NB4 (cell line): ENCODE measurements at regions not wholly inside any gene's neighbourhood (a gene's known extent, or its start where the extent isn't known, plus 50 kb on each side); places are given as distances from the start of the nearest gene placed in this dataset.

Experiments
- DNase-seq: peaks from one replicate; pipeline ENCODE4 v3.0.0; 2010; ENCODE audit warnings: low read depth
- H3K4me3 ChIP-seq: one replicate; pipeline ENCODE4 v1.5.1; 2011; ENCODE audit warnings: mild to moderate bottlenecking, low read depth, low read length, moderate library complexity
- MYC ChIP-seq: IDR thresholded peaks from 2 replicates; pipeline ENCODE4 v1.6.1; 2011; ENCODE audit warnings: low read depth, low read length
- POLR2A ChIP-seq: IDR thresholded peaks from 2 replicates; pipeline ENCODE4 v1.6.1; 2011; ENCODE audit warnings: mild to moderate bottlenecking; ENCODE audit not compliant: insufficient read length; ENCODE audit errors: extremely low read depth
- TF ChIP-seq, protein P1 (sequence below): IDR thresholded peaks from 2 replicates; pipeline ENCODE4 v1.6.1; 2011; ENCODE audit warnings: low read depth, low read length
- TF ChIP-seq, protein P2 (sequence below): IDR thresholded peaks from one replicate; pipeline ENCODE4 v1.5.1; 2012; ENCODE audit warnings: low read depth, low read length

GRCh38 chr5:75847561-75848021 lies 130.4 kb upstream of the POC5 start:
- DNase-seq = no peak
- no peak overlapping the region for H3K4me3 ChIP-seq
- TF ChIP-seq, protein P1, sequence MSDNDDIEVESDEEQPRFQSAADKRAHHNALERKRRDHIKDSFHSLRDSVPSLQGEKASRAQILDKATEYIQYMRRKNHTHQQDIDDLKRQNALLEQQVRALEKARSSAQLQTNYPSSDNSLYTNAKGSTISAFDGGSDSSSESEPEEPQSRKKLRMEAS = no peak
- TF ChIP-seq POLR2A = no peak
- no peak for TF ChIP-seq MYC
- TF ChIP-seq, protein P2, sequence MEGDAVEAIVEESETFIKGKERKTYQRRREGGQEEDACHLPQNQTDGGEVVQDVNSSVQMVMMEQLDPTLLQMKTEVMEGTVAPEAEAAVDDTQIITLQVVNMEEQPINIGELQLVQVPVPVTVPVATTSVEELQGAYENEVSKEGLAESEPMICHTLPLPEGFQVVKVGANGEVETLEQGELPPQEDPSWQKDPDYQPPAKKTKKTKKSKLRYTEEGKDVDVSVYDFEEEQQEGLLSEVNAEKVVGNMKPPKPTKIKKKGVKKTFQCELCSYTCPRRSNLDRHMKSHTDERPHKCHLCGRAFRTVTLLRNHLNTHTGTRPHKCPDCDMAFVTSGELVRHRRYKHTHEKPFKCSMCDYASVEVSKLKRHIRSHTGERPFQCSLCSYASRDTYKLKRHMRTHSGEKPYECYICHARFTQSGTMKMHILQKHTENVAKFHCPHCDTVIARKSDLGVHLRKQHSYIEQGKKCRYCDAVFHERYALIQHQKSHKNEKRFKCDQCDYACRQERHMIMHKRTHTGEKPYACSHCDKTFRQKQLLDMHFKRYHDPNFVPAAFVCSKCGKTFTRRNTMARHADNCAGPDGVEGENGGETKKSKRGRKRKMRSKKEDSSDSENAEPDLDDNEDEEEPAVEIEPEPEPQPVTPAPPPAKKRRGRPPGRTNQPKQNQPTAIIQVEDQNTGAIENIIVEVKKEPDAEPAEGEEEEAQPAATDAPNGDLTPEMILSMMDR = no peak

DNA sequence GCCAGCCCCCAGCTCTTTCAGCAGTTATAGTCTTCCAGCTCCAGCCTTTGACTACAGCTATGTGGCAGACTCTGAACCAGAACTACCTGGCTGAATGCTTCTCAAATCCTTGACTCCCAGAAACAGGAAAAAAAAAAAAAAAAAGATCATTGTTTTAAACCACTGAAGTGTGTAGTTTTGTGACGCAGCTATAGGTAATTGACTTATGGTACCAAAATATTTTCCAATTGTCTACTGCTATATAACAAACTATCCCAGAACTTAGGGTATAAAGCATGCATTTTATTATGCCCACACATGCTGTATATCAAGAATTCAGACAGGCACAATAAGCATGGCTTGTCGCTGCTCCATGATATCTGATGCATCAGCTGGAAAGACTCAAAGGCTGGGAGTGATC lies 127.1 kb upstream of the POC5 start:
- TF ChIP-seq, protein P1 = no peak
- DNase-seq = no peak

DNA sequence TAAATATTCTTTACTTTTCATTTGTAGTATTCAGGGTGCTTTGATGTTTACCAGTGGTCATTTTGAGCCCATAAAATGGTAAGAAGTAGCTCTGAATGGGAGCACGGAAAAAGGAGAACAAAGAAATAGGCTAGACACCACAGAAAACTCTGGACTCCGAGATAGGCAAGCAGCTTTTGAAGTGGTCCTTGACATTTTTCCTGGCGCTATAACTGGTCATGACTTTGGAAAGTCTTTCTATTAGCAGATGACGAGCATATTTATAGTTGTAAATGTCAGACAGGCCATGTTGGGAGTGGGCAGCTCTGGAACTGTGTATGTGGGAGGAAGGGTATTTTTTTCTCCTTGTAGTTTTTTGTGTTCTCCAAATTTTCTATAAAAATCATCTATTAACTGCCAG lies 126.1 kb upstream of the POC5 start:
- DNase-seq = no peak

More for the DNA sequence above, 127.1 kb upstream of the POC5 start:
- no peak overlapping the region for H3K4me3 ChIP-seq

GRCh38 chr5:75839547-75839946 lies 122.3 kb upstream of the POC5 start:
- H3K4me3 ChIP-seq = no peak overlapping the region
- TF ChIP-seq MYC = no peak
- no peak for TF ChIP-seq POLR2A
- TF ChIP-seq, protein P1 = no peak
- TF ChIP-seq, protein P2 = no peak
- no peak for DNase-seq

More for the DNA sequence above, 126.1 kb upstream of the POC5 start:
- H3K4me3 ChIP-seq = no peak overlapping the region
- TF ChIP-seq, protein P1 = no peak
- TF ChIP-seq POLR2A (no peak), MYC (no peak)
- TF ChIP-seq, protein P2 = no peak

DNA sequence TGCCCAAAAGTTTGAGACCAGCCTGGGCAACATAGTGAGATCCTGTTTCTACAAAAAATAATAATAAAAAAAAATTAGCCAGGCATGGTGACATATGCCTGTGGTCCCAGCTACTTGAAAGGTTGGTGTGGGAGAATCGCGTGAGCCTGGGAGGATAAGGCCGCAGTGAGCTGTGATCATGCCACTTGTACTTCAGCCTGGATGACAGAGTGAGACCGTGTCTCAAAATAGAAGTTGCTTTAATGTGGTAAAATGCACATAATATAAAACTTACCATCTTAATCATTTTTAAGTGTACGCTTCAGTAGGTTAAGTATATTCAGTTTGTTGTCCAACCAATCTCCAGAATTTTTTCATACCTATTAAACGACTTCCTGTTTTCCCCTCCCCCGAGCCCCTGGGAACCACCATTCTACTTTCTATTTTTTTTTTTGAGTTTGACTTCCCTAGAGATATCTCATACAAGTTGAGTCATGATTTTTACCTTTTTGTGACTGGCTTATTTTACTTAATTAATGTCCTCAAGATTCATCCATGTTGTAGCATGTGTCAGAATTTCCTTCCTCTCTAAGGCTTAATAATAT lies 120.1 kb upstream of the POC5 start:
- no peak for DNase-seq
- TF ChIP-seq POLR2A = no peak
- no peak overlapping the region for H3K4me3 ChIP-seq

- no peak overlapping the region for H3K4me3 ChIP-seq
These were observed 114.3 kb upstream of the POC5 start for GRCh38 chr5:75831561-75831960.

More at GRCh38 chr5:75831561-75831960, 114.3 kb upstream of the POC5 start:
- DNase-seq = no peak
- TF ChIP-seq, protein P1 = no peak
- no peak for TF ChIP-seq MYC
- TF ChIP-seq, protein P2 = no peak
